GM19035 (cell line): ENCODE measurements at regions not wholly inside any gene's neighbourhood (a gene's known extent, or its start where the extent isn't known, plus 50 kb on each side); places are given as distances from the start of the nearest gene placed in this dataset.

Experiments
- ATAC-seq: cut with Tn5 transposase; IDR thresholded peaks from one replicate; pipeline ENCODE4 v1.9.1; 2021; ENCODE audit not compliant: unreplicated experiment

DNA sequence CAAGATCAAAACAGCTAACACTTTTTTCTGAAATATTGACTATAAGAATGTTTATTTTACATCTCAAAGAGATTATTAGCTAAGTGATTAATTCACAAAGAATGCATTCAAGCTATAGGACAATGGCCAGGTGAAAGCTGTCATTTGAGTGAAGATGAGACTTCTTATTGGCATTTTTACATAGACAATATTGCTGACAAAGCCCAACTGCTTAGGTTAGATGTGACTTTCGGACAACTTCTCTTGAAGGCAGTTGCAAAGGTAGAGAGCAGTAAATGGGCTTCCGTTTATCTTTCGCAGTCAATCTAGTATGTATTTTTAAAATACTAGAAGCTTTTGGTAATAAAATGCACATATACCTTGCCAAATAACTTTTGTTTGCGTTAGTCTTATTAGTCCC, 1041.3 kb downstream of the AMY1C start:
- no peak for ATAC-seq

DNA sequence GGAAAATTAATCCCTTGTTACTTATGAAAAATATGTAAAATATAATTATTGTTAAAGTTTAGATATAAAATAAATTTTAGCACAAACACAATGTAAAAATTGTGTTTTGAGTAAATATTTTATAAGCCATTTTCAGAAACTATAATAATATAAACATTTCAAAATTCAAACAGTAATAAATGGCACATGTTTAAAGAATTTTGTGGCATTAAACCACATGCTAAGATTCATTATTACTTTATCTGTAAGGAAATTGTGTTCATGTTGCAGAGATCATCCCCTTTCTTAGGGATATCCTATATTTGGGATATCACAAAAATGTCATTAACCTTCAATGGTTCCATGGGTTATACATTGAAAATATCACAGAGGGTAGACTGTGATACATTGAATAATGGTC, 1044.3 kb downstream of the AMY1C start:
- no peak for ATAC-seq

DNA sequence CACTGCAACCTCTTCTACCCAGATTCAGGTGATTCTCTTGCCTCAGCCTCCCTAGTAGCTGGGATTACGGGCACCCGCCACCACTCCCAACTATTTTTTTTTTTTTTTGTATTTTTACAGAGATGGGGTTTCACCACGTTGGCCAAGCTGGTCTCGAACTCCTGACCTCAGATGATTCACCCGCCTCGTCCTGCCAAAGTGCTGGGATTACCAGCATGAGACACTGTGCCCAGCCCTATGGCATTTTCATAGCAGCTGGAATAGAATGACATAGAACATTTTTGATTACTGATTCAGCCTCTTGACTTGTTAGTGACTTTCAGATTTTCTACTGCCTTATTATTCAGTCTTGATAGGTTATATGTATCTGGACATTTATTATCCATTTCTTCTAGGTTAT, 1046.2 kb downstream of the AMY1C start:
- ATAC-seq = no peak

DNA sequence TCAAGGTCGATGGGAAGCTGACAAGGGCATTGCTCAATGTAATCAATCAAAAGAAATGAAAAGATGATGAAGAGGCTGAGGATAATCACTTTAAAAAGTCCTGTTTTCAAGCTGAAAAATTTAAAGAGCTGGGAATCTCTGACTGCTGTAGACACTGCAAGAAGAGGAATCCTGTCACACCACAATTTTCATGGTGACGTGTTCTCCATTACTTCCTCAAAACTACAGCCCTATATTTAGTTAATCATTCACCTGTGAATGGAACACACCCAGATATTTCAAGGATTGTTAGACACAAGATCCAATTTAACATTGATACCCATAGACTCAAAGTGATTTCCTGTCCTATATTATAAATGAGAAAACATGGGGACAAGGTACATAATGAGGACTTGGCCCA, 1048.3 kb downstream of the AMY1C start:
- no peak for ATAC-seq

DNA sequence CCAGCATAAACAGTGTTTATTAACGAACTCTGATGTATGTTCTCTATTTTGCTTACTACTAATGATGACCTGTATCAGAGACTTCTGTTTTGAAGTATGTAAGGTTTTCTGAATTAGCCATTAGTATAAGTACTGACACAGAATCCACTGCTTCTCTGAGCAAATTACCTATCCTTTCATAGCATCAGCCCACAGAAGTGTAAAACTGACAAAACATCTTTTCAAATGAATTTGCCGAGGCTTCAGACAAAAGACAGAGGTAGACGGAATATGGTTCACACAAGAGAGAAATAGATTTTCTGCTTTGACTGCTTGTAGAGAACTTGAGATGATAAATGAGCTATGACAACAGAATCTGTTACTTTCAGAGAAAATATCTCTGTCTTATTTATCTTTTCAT, 1051.6 kb downstream of the AMY1C start:
- no peak for ATAC-seq

DNA sequence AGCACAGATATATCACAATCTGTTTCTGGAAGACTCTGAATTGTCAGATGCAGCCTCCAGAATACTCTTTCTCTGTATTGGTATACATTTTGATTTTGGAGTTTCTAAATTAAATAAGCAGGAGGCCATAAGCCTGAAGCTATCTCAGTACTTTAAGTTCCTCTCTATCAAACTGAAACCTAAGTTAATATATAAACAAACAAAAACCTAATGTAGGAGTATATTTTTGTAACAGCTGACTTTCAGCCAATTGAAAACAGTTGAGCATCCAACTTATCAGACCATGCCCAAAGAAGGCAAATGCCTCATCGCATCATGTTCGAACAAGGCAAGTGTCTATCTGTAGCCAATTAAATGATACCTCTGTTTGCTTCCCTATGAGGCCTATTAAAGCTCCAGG, 1054.4 kb downstream of the AMY1C start:
- no peak for ATAC-seq

DNA sequence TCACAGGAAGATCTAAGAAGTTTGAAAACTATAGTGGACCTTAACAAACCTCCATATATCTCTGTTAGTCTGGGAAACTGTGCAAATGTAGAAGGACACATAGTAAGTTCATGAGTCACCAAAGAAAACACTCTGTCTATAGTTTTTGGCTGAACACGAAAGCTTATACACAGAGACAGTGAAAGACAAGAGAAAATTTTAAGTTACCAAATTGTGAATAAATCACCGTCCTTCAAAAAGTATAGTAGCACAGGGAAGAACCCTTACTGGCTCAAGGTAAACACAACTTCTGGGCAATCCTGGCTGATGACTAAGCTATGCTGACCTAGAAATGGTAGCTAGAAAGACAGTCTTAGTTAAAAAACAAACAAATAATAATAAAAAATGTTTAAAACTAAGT, 1057.9 kb downstream of the AMY1C start:
- ATAC-seq = no peak

DNA sequence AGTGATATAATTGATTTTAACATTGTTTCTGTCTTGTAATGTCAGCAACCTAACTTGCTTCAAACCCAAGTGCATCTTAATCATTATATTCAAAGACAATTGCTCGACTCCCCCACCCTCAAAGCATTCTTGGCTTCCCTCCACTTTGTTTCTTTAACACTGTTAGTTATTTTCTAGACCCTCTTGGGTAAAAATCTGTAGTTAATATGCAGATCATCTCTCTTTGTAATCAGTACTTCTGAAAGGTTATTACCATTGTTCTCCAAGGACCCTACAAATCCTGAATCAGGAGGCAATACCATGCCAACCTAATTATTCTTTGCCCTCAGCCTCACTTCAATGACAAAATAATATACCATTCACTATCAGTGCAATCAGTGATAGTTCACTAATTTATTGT, 1075.7 kb downstream of the AMY1C start:
- no peak for ATAC-seq

DNA sequence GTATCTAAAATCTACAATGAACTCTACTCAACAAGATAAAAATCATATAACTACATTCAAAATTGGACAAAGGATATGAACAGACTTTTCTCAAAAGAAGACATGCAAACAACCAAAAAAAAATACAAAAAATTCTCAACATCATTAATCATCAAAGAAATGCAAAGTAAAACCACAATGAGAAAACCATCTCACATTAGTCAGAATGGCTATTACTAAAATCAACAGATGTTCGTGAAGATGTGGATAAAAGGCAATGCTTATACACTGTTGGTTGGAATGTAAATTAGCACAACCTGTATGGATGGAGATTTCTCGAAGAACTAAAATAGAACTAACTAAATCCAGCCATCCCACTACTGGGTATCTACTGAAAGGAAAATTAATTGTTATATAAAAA, 1080.8 kb downstream of the AMY1C start:
- no peak for ATAC-seq

DNA sequence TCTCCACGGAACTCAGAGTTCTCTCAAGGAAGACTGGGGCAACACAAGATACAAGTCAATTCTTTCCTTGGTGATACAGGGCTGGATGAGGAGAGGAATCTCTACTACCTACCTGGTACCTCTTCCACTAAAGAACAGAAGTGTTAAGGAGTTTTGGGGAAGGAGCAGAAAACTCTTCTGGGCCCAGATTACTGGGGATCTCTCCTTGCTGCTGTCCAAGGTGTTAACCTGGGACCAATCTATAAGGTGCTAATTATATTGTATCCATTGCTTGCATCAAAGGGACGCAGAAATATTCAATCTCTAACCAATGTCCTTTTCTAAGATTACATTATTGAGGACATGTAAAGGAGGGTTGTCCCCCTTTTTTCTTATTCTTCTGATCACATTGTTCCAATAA, 1102.5 kb downstream of the AMY1C start:
- no peak for ATAC-seq

DNA sequence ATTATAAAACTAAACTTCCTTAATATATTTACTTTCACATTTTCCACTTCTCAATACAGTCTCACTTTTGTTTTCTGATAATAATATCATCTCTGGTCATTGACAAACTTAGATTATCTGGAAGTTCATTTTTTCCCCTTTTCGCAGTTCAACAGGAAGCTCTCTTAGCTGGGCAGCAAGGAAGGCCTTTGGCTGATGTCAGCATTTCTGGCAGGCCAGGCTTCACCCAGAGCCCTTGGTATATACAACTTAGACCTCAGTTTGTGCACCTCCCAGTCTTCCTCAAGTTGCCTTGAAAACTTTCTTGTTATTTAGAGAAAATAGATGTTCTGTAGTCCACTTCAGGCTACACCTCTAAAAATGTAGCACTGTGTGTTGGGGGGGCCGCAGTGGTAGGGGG, 1103.6 kb downstream of the AMY1C start:
- ATAC-seq = no peak

DNA sequence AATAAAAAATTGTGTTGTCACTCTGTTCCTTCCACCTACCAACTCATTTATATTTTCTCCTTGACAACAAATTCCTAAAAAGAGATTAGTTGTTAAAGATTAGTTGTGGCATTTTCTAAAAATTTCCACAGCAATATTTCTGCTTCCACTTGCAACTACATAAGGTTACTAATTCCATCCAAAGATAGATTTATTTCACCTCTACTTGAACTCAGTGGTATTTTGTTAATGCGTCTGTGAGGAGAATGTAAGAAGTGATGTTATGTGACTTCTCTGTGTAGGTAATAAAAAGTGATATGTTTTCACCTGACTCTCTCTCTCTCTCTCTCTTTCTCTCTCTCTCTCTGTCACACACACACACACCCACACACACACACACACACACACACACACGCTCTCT, 1104.8 kb downstream of the AMY1C start:
- no peak for ATAC-seq

DNA sequence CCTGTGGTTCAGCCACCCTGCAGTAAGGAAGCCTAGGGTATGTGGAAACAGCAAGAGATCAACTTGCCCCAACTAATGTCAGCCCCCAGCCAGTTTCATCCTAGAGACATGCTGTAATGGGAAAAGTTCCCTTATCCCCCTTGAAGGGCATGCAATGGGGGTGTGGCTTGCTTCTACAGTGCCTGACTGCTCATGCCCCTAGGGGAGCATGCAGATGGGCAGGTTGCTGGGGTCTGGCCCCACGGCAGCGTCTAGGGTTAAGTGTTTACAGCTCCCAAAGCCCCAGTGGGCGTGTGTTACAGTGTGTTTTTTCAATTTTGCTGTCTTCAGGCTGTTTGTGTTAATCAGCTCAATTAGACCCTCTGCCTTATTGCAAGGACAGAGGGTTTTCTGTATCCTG, 1105.9 kb downstream of the AMY1C start:
- no peak for ATAC-seq

DNA sequence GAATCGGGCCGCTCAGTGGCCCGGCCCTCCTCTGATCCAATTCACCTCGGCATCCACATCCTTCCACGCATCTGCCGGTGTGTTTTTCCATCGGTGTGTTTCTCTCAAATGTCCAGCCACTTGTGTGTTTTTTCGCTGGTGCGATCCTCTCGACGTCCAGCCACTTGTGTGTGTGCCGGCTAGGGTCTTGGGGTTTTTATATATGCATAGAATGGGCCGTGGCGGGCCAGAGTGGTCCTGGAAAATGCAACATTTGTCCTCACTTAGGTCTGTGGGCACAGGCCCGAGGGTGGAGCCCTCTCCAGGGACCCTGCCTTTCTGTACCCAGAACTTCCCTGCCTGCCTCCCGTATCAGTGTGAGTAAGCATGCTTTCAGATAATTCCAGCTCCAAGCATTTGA, 1106.4 kb downstream of the AMY1C start:
- ATAC-seq = no peak

DNA sequence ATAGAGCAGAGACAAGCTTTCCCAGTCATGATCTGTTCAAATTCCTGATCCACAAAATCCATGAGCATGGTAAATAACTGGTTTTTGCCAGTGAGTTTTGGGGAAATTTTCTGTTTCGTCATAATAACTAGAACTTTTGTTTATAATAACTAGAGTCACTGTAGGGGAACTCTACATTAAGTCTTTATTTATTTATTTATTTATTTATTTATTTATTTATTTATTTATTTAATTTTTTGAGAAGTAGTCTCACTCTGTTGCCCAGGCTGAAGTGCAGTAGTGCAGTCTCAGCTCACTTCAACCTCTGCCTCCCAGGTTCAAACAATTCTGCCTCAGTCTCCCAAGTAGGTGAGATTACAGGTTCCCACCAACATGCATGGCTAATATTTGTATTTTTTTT, 1106.8 kb downstream of the AMY1C start:
- ATAC-seq = no peak

DNA sequence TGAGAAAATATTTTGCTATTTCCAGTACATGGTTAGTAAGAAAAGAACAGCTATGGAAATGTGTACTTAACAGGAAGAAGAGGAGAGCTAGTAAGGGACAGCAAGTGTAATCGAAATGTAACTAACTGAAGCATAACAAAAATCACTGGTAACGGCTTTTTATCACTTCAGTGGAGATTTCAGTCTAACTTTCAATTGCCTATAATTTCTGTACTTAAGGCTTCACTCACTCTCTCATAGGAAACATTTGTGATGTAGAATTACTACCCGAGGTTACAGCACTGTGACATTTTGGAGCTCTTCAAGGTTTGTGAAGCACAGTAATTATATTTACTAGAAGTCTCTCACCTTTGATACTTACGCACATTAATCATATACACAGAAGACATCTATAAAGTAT, 1119.1 kb downstream of the AMY1C start:
- ATAC-seq = no peak

DNA sequence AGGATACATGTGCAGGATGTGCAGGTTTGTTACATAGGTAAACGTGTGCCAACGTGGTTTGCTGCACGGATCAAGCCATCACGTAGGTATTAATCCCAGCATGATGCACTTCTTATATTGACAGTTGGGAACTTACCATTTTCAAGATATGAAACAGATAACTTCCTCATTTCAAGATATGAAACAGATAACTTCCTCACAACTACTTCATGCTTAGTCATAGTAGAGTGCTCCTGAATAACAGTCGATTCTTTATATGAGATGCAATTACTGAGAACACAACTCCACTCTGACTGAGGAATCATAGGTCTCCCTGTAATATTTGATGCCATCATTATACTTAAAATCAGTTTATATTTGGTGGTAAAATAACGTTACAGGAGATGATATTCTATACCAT, 1124.3 kb downstream of the AMY1C start:
- peak; percentile 67 for ATAC-seq

DNA sequence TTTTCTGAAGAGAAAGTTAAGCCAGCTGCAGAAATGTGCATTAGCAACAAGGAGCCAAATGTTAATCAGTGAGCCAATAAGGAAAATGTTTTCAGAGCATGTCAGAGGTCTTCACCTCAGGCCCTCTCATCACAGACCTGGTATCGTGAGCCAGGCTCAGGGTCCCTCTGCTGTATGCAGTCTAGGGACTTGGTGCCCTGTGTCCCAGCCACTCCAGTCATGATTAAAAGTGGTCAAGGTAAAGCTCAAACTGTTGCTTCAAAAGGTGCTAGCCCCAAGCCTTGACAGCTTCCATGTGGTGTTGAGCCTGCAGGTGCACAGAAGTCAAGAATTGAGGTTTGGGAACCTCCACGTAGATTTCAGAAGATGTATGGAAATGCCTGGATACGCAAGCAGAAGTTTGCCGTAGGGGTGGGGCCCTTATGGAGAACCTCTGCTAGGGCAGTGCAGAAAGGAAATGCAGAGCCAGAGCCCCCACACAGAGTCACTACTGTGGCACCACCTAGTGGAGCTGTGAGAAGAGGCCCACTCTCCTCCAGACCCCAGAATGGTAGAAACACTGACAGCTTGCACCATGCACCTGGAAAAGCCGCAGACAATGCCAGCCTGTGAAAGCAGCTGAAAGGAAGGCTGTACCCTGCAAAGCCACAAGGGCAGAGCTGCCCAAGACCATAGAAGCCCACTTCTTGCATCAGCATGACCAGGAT, 1128.7 kb downstream of the AMY1C start:
- ATAC-seq = no peak

DNA sequence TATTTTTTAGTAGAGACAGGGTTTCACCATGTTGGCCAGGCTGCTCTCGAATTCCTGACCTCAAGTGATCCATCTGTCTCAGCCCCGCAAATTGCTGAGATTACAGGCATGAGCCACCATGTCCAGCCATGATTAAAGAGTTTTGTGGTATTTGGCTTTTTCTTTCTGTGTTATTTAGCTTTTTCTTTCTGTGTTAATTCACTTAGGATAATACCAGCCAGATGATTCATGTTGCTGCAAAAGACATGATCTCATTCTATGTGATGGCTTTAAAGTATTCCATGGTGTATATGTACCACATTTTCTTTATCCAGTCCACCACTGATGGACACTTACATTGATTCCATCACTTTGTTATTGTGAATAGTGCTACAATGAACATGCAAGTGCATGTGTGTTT, 1135.2 kb downstream of the AMY1C start:
- no peak for ATAC-seq

DNA sequence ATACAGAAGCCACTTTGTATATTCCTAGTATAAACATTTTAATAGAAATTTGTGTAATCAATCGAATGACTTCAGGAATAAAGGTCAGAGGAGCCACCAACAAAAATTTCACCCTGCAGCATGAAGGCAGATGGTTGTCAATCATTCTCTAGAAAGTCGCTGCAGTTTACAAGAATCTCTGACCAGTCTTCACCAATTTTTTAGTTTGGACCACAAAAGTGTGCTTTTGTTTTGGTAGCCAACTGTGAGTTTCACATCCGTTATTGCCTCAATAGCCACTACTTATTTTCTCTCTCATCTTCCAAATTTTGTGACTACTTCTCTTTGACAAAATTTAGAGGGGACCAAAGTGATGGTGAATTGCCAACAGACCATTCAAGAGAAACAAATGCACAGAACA, 1155.6 kb downstream of the AMY1C start:
- ATAC-seq = no peak

DNA sequence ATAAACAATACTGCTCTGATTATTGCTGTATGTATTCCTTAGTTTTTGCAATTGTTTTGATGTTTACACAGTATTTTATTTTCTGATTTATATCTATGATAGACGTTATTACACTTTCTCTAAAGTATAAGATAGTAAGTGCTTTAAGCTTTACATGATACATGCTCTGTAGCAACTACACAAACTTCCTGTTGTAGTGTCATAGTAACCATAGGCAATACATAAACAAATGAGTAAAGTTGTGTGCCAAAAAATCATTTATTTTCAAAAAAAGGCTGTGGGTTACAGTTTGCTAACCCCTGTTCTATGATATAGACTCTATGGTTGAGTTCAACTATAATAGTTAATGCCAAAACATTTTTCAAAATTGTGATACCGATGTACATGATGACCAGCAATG, 1156.4 kb downstream of the AMY1C start:
- ATAC-seq = no peak

DNA sequence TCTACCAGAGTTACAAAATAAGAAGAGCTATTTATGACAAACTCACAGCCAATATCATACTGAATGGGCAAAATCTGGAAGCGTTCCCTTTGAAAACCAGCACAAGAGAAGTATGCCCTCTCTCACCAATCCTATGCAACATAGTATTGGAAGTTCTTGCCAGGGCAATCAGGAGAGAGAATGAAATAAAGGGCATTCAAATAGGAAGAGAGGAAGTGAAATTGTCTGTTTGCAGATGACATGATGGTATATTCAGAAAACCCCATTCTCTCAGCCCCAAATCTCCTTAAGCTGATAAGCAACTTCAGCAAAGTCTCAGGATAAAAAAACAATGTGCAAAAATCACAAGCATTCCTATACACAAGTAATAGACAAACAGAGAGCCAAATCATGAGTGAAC, 1169.5 kb downstream of the AMY1C start:
- ATAC-seq = no peak

DNA sequence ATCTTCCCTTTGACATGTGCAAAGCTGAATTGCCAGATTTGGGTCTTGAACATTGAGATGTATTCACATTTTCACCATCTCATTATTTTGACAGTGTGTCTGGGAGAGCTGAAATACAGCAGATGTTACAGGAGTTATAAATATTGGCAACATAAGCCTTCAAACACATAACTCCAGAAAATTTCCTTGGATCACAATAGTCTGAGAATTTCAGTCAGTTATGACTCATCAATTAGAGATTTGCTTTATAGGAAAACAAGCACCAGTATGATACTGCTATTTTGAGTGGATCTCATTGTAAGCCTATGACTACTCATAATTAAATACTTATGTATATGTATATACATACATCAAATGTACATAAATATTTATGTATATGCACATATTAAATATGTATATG, 1171.8 kb downstream of the AMY1C start:
- ATAC-seq = no peak

DNA sequence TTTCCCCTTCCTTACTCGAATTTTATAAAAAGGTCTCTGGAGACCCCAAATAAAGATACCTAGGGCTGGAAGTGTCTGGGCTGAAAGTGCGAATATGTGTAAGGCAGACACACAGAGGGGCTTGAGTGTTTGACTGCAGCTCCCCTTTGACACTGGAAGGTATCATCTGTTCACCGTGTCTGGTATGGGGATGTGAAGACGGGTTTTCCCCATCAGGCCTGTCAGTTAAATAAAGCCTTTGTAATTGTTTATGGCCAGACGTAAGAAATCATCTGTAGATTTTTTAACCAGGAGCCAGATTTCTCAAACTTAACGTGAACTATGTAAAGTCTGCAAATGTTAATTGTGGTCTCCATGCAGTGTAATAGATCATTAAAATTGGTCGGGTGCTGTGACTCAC, 1173.4 kb downstream of the AMY1C start:
- no peak for ATAC-seq
